SK-N-SH (cell line): ENCODE measurements at regions not wholly inside any gene's neighbourhood (a gene's known extent, or its start where the extent isn't known, plus 50 kb on each side); places are given as distances from the start of the nearest gene placed in this dataset.

Experiments
- CTCF ChIA-PET: fragments of 300-600, 350-600 bp; formaldehyde crosslinking; extraction: SDS; loops from one replicate; lab custom pipeline; 2021; lab: Yijun Ruan, JAX
- POLR2A ChIA-PET: fragments of 350-600 bp; sonication (Branson Sonifier 250); formaldehyde crosslinking; extraction: SDS; loops from one replicate; lab custom pipeline; 2020; ENCODE audit warnings: antibody characterized with exemption, inconsistent platforms; lab: Yijun Ruan, JAX
- DNase-seq: peaks from one replicate; pipeline ENCODE4 v3.0.0; 2012
- H2AFZ ChIP-seq: fragments of 200-600 bp; sonication (generic); 2 replicates; pipeline ENCODE4 v1.8.1; 2016; ENCODE audit warnings: antibody characterized with exemption, mild to moderate bottlenecking, low read depth
- H3F3A ChIP-seq: fragments of 200-600 bp; sonication (generic); replicated peaks from 2 replicates; pipeline ENCODE3; 2016; ENCODE audit warnings: antibody characterized with exemption, mild to moderate bottlenecking; ENCODE audit not compliant: insufficient read depth
- H3K27ac ChIP-seq, 2 experiments: fragments of 200-500 bp in 1 of 2; fragments of 200-600 bp in 1 of 2; sonication (Bioruptor generic) in 1 of 2; sonication (generic), shearing (Covaris generic) in 1 of 2; 2 replicates each; pipeline versions ENCODE4 v1.5.1 to v1.6.1; 2014 to 2016; ENCODE audit warnings: low read depth in 2 of 2, inconsistent platforms in 1 of 2, low read length in 1 of 2, mild to moderate bottlenecking in 1 of 2, mixed read lengths in 1 of 2
- H3K27me3 ChIP-seq: fragments of 200-600 bp; sonication (generic), shearing (Covaris generic); 2 replicates; pipeline ENCODE4 v1.6.1; 2016; ENCODE audit warnings: mixed run types; ENCODE audit not compliant: insufficient read depth
- H3K36me3 ChIP-seq, 2 experiments: fragments of 200-500 bp in 1 of 2; fragments of 200-600 bp in 1 of 2; sonication (Bioruptor generic) in 1 of 2; sonication (generic) in 1 of 2; replicated peaks in 1 of 2; 2 replicates each; pipeline versions ENCODE3 to v1.5.1; 2014 to 2016; ENCODE audit warnings: low read length in 1 of 2, mild to moderate bottlenecking in 1 of 2; ENCODE audit not compliant: insufficient read depth in 2 of 2, control insufficient read depth in 1 of 2
- H3K4me1 ChIP-seq, 2 experiments: fragments of 200-500 bp in 1 of 2; fragments of 200-600 bp in 1 of 2; sonication (Bioruptor generic) in 1 of 2; sonication (generic), shearing (Covaris generic) in 1 of 2; 2 replicates each; pipeline versions ENCODE4 v1.5.1 to v1.6.1; 2014 to 2016; ENCODE audit warnings: low read depth in 1 of 2, low read length in 1 of 2, mixed run types in 1 of 2; ENCODE audit not compliant: insufficient read depth in 2 of 2, control insufficient read depth in 1 of 2
- H3K4me2 ChIP-seq: fragments of 200-600 bp; sonication (generic), shearing (Covaris generic); 2 replicates; pipeline ENCODE4 v1.6.1; 2017; ENCODE audit warnings: mixed run types
- H3K4me3 ChIP-seq, 2 experiments: fragments of 200-500 bp in 1 of 2; fragments of 200-600 bp in 1 of 2; sonication (Bioruptor generic) in 1 of 2; sonication (generic), shearing (Covaris generic) in 1 of 2; 2 replicates each; pipeline versions ENCODE4 v1.5.1 to v1.8.1; 2014 to 2016; ENCODE audit warnings: low read depth in 2 of 2, inconsistent platforms in 1 of 2, low read length in 1 of 2, mild to moderate bottlenecking in 1 of 2, mixed read lengths in 1 of 2, moderate library complexity in 1 of 2
- H3K79me2 ChIP-seq: fragments of 200-600 bp; sonication (generic); 2 replicates; pipeline ENCODE4 v1.8.1; 2017; ENCODE audit warnings: mild to moderate bottlenecking; ENCODE audit not compliant: insufficient read depth
- H3K9ac ChIP-seq: fragments of 200-600 bp; sonication (generic); 2 replicates; pipeline ENCODE4 v1.6.1; 2017; ENCODE audit warnings: mixed run types
- H3K9me2 ChIP-seq: fragments of 200-600 bp; sonication (generic); 2 replicates; pipeline ENCODE4 v1.6.1; 2017; ENCODE audit warnings: mixed run types
- H3K9me3 ChIP-seq: fragments of 200-600 bp; sonication (generic); 2 replicates; pipeline ENCODE4 v1.6.1; 2017; ENCODE audit warnings: mixed run types, mild to moderate bottlenecking, moderate library complexity
- H4K20me1 ChIP-seq: fragments of 200-600 bp; sonication (generic); 2 replicates; pipeline ENCODE4 v1.6.1; 2017; ENCODE audit warnings: mild to moderate bottlenecking, mixed run types; ENCODE audit not compliant: insufficient read depth
- CTCF ChIP-seq: fragments of 200-600 bp; sonication (generic); IDR thresholded peaks from 2 replicates; pipeline ENCODE4 v1.6.1; 2017; ENCODE audit warnings: antibody characterized with exemption, mild to moderate bottlenecking, moderate library complexity
- FOSL2 ChIP-seq: IDR thresholded peaks from 2 replicates; pipeline ENCODE4 v1.4.0; 2012; ENCODE audit warnings: low read depth, mild to moderate bottlenecking, moderate library complexity, borderline replicate concordance
- RCOR1 ChIP-seq: fragments of 150-350 bp; IDR thresholded peaks from 2 replicates; pipeline ENCODE4 v1.6.1; 2017; ENCODE audit warnings: antibody characterized with exemption, low read length
- REST ChIP-seq: IDR thresholded peaks from 2 replicates; pipeline ENCODE4 v1.6.1; 2012; ENCODE audit warnings: mild to moderate bottlenecking, low read depth, low read length, moderate library complexity
- RXRA ChIP-seq: IDR thresholded peaks from 2 replicates; pipeline ENCODE4 v1.4.0; 2012; ENCODE audit warnings: low read depth, mild to moderate bottlenecking, borderline replicate concordance
- SMC3 ChIP-seq: IDR thresholded peaks from 2 replicates; pipeline ENCODE4 v1.6.1; 2012; ENCODE audit warnings: low read depth, low read length, improper control_type of control experiment
- YY1 ChIP-seq: IDR thresholded peaks from 2 replicates; pipeline ENCODE4 v1.4.0; 2012; ENCODE audit warnings: low read depth, mild to moderate bottlenecking
- WGBS: methylation state at CpG from one replicate; pipeline ENCODE4 v1.1.6; 2017; ENCODE audit warnings: low lambda C conversion rate; 5-methylcytosine and 5-hydroxymethylcytosine counted together

- no peak overlapping the region for H3K9ac ChIP-seq
- H3K27ac ChIP-seq: no peak overlapping the region
- no peaks in the 10 kb centered on the region for H3K36me3 ChIP-seq
- DNase-seq: no peak
- TF ChIP-seq SMC3 (no peak), RCOR1 (no peak), REST (no peak), YY1 (no peak)
- WGBS: 30% methylated on average over 6 of the region's 6 CpGs
- CTCF ChIA-PET: no interaction called here
- no peaks in the 10 kb centered on the region for H3K79me2 ChIP-seq
- H3F3A ChIP-seq: no peaks in the 10 kb centered on the region
- H3K4me3 ChIP-seq: no peak overlapping the region
- no peaks in the 10 kb centered on the region for H3K9me3 ChIP-seq
- H3K27me3 ChIP-seq: no peaks in the 10 kb centered on the region
- no peaks in the 10 kb centered on the region for H4K20me1 ChIP-seq
- H3K9me2 ChIP-seq: no peaks in the 10 kb centered on the region
- H2AFZ ChIP-seq: no peak overlapping the region
- no peaks in the 10 kb centered on the region for H3K4me1 ChIP-seq
- H3K4me2 ChIP-seq: no peak overlapping the region
- POLR2A ChIA-PET: no interaction called here
These were observed 265.4 kb upstream of the MAF start for GRCh38 chr16:79865918-79866317.

GRCh38 chr16:79864781-79865391, 264.3 kb upstream of the MAF start:
- POLR2A ChIA-PET: no interaction called here

More at GRCh38 chr16:79864781-79865391, 264.3 kb upstream of the MAF start:
- Histone ChIP-seq H3K9me3 (no peaks in the 10 kb centered on the region), H3K27ac (no peak overlapping the region), H3K79me2 (no peaks in the 10 kb centered on the region), H3K9me2 (no peaks in the 10 kb centered on the region), H3F3A (no peaks in the 10 kb centered on the region), H3K4me3 (no peak overlapping the region), H4K20me1 (no peaks in the 10 kb centered on the region), H3K4me1 (no peaks in the 10 kb centered on the region)
- DNase-seq: no peak
- TF ChIP-seq CTCF (no peak), RXRA (no peak), SMC3 (no peak), REST (no peak), FOSL2 (no peak)
- TF ChIP-seq, all 33 proteins: peak for 0
- no peak overlapping the region for H3K9ac ChIP-seq
- no peak overlapping the region for H3K4me2 ChIP-seq
- 29% methylated on average over 7 of the region's 7 CpGs for WGBS
- no peaks in the 10 kb centered on the region for H3K27me3 ChIP-seq
- CTCF ChIA-PET: interaction anchor here (1.0 kb wide), 1 partner anchor 263 kb away, joined by 4 read pairs; no protein-coding TSS in a partner anchor
- no peak overlapping the region for H2AFZ ChIP-seq
- no peaks in the 10 kb centered on the region for H3K36me3 ChIP-seq
